G401.6 (cell line): ENCODE measurements at regions not wholly inside any gene's neighbourhood (a gene's known extent, or its start where the extent isn't known, plus 50 kb on each side); places are given as distances from the start of the nearest gene placed in this dataset.

ENCODE experiments used
- FAIRE-seq: peaks from 2 replicates; lab custom pipeline; 2012; peaks lifted over from hg19 to GRCh38; lab: Jason Lieb, UNC

GRCh38 chr10:123459371-123460091 lies 206.6 kb upstream of the GPR26 start:
- FAIRE-seq, result no peak

GRCh38 chr10:123462246-123462645 lies 203.9 kb upstream of the GPR26 start:
- FAIRE-seq, result no peak

- FAIRE-seq, result no peak
Measured at GRCh38 chr10:123462756-123463155, 203.4 kb upstream of the GPR26 start.

- no peak for FAIRE-seq
Measured at GRCh38 chr10:123463181-123463580, 203.0 kb upstream of the GPR26 start.

- no peak for FAIRE-seq
Measured at GRCh38 chr10:123463698-123464097, 202.5 kb upstream of the GPR26 start.

GRCh38 chr10:123464430-123465323 lies 201.5 kb upstream of the GPR26 start:
- FAIRE-seq, result no peak

GRCh38 chr10:123470336-123470921 lies 195.7 kb upstream of the GPR26 start:
- no peak for FAIRE-seq

GRCh38 chr10:123471811-123472210 lies 194.3 kb upstream of the GPR26 start:
- FAIRE-seq, result no peak

GRCh38 chr10:123472606-123473005 lies 193.5 kb upstream of the GPR26 start:
- no peak for FAIRE-seq

GRCh38 chr10:123474700-123475099 lies 191.5 kb upstream of the GPR26 start:
- no peak for FAIRE-seq

GRCh38 chr10:123475466-123475865 lies 190.7 kb upstream of the GPR26 start:
- no peak for FAIRE-seq

- no peak for FAIRE-seq
Measured at GRCh38 chr10:123478116-123478515, 188.0 kb upstream of the GPR26 start.

GRCh38 chr10:123479640-123480039 lies 186.5 kb upstream of the GPR26 start:
- FAIRE-seq, result no peak

GRCh38 chr10:123480344-123480743 lies 185.8 kb upstream of the GPR26 start:
- no peak for FAIRE-seq

GRCh38 chr10:123480845-123481244 lies 185.3 kb upstream of the GPR26 start:
- no peak for FAIRE-seq

- FAIRE-seq, result no peak
Measured at GRCh38 chr10:123484722-123485121, 181.4 kb upstream of the GPR26 start.

- FAIRE-seq, result no peak
Measured at GRCh38 chr10:123485341-123485960, 180.7 kb upstream of the GPR26 start.

GRCh38 chr10:123488436-123488835 lies 177.7 kb upstream of the GPR26 start:
- no peak for FAIRE-seq

- no peak for FAIRE-seq
Measured at GRCh38 chr10:123491364-123491763, 174.8 kb upstream of the GPR26 start.

GRCh38 chr10:123492016-123492415 lies 174.1 kb upstream of the GPR26 start:
- FAIRE-seq, result no peak

- no peak for FAIRE-seq
Measured at GRCh38 chr10:123494301-123494808, 171.8 kb upstream of the GPR26 start.

- FAIRE-seq, result no peak
Measured at GRCh38 chr10:123496375-123496774, 169.8 kb upstream of the GPR26 start.
